ENCODE measurements at regions not wholly inside any gene's neighbourhood (a gene's known extent, or its start where the extent isn't known, plus 50 kb on each side); places are given as distances from the start of the nearest gene placed in this dataset.

GRCh38 chr2:238569507-238570195, 142.9 kb downstream of the ASB1 start:
- H3K27me3 Mint-ChIP-seq (ENCODE audit: unreplicated experiment): no peaks in the 10 kb centered on the region
- H3K4me3 Mint-ChIP-seq (ENCODE audit: unreplicated experiment): no peak overlapping the region
- no peaks in the 10 kb centered on the region for H3K4me1 Mint-ChIP-seq (ENCODE audit: unreplicated experiment)
- H3K36me3 Mint-ChIP-seq (ENCODE audit: low read depth, unreplicated experiment): no peaks in the 10 kb centered on the region
- H3K27ac Mint-ChIP-seq (ENCODE audit: unreplicated experiment): no peak overlapping the region
- no peaks in the 10 kb centered on the region for H3K9me3 Mint-ChIP-seq (ENCODE audit: unreplicated experiment)
- DNase-seq (ENCODE audit: low spot score): no peak
- no peak for TF ChIP-seq CTCF (IDR thresholded peaks at IDR 0.05; ENCODE audit: unreplicated experiment)

- Mint-ChIP-seq H3K4me3 (ENCODE audit: unreplicated experiment) (no peak overlapping the region), H3K27ac (ENCODE audit: unreplicated experiment) (no peak overlapping the region), H3K36me3 (ENCODE audit: low read depth, unreplicated experiment) (no peaks in the 10 kb centered on the region), H3K27me3 (ENCODE audit: unreplicated experiment) (no peaks in the 10 kb centered on the region), H3K4me1 (ENCODE audit: unreplicated experiment) (no peaks in the 10 kb centered on the region), H3K9me3 (ENCODE audit: unreplicated experiment) (no peaks in the 10 kb centered on the region)
- DNase-seq (ENCODE audit: low spot score): no peak
- no peak for TF ChIP-seq CTCF (IDR thresholded peaks at IDR 0.05; ENCODE audit: unreplicated experiment)
Measured at GRCh38 chr2:238570391-238570790, 143.7 kb downstream of the ASB1 start.

- Mint-ChIP-seq H3K36me3 (ENCODE audit: low read depth, unreplicated experiment) (no peaks in the 10 kb centered on the region), H3K27me3 (ENCODE audit: unreplicated experiment) (peaks cover 3% of the 10 kb centered on the region), H3K9me3 (ENCODE audit: unreplicated experiment) (no peaks in the 10 kb centered on the region), H3K4me3 (ENCODE audit: unreplicated experiment) (no peak overlapping the region), H3K27ac (ENCODE audit: unreplicated experiment) (no peak overlapping the region), H3K4me1 (ENCODE audit: unreplicated experiment) (no peaks in the 10 kb centered on the region)
- TF ChIP-seq CTCF (IDR thresholded peaks at IDR 0.05; ENCODE audit: unreplicated experiment): no peak
- DNase-seq (ENCODE audit: low spot score): no peak
Measured at GRCh38 chr2:238570926-238571325, 144.2 kb downstream of the ASB1 start.

GRCh38 chr2:238571661-238572372, 145.1 kb downstream of the ASB1 start:
- H3K9me3 Mint-ChIP-seq (ENCODE audit: unreplicated experiment): no peaks in the 10 kb centered on the region
- no peaks in the 10 kb centered on the region for H3K4me1 Mint-ChIP-seq (ENCODE audit: unreplicated experiment)

More at GRCh38 chr2:238571661-238572372, 145.1 kb downstream of the ASB1 start:
- no peak overlapping the region for H3K27ac Mint-ChIP-seq (ENCODE audit: unreplicated experiment)
- no peak for DNase-seq (ENCODE audit: low spot score)
- H3K36me3 Mint-ChIP-seq (ENCODE audit: low read depth, unreplicated experiment): no peaks in the 10 kb centered on the region
- TF ChIP-seq CTCF (IDR thresholded peaks at IDR 0.05; ENCODE audit: unreplicated experiment): no peak
- H3K4me3 Mint-ChIP-seq (ENCODE audit: unreplicated experiment): no peak overlapping the region
- peaks cover 3% of the 10 kb centered on the region for H3K27me3 Mint-ChIP-seq (ENCODE audit: unreplicated experiment)

Measured in endothelial cell (in vitro differentiated cells).